T-helper 9 cell (primary cell): ENCODE measurements at regions not wholly inside any gene's neighbourhood (a gene's known extent, or its start where the extent isn't known, plus 50 kb on each side); places are given as distances from the start of the nearest gene placed in this dataset.

Source experiments
- DNase-seq: peaks from one replicate; pipeline ENCODE4 v3.0.0-alpha.2; 2020

DNA sequence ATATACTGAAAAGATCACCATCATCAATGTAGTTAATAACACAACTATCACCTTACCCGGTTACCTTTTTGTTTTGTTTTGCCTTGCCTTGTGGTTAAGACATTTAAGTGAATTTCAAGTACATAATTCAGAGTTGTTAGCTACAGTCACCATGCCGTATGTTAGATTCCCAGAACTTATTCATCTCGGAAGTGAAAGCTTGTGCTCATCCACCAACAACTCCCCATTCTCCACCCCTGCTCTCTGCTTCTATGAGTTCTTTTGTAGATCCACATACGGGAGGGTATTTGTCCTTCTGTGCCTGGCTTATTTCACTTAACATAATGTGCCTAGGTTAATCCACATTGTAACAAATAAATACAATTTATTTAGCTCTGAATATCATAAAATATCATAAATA lies 182.8 kb upstream of the ADARB2 start:
- no peak for DNase-seq

GRCh38 chr10:1911771-1912170 lies 174.4 kb upstream of the ADARB2 start:
- DNase-seq = no peak

DNA sequence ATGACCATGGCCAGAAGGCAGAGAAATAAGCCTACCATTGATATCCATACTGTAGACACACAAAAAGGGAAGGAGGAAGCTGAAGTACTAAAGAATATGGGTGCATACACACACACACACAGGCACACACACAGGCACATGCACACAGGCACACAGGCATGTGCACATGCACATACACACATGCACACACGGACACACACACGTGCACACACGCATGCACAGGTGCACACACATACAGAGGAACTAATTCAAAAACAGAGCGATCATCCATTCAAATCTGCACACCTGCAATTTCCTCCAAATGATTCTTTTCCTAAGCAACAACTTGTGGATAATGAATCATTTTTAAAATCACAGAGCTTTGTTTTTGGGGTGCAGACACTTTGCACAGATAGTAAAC lies 166.7 kb upstream of the ADARB2 start:
- no peak for DNase-seq

DNA sequence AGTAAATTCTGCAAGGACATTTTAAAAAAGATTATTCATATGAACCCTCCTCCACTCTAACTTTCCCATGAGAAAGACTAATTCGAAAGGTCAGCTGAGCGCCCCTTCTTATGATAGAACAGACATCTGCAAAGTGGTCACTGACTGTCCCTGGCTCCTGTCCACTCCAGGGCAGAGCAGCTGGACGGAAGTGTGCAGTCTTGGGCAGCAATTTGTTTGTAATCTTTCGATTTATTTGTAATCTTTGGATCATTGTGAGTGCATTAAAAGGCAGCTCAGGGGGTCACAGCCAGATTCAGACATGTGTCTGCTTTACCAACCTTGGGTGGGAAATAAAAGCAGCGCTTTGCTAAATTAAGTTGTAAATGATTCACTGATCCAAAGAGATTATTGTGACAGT lies 158.8 kb upstream of the ADARB2 start:
- DNase-seq = no peak

DNA sequence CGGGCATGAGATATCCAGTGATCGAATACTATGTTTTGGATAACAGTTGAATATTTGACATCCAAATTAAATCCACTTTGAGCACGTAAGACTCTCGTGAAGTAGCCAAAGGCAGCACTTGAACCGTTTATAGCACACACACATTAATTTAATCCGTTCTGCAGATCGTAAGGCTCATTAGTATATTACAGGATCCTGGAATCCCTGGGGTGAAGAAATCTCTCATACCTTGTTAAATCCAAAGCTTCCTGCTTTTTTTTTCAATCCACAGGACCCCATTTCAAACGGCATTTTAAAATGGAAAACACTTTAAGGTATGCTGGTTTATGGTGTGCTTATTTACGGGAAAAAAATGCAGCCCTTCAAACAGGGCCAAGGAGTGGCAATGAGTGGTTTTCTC lies 158.4 kb upstream of the ADARB2 start:
- DNase-seq = no peak

GRCh38 chr10:1894912-1895311 lies 157.6 kb upstream of the ADARB2 start:
- no peak for DNase-seq

GRCh38 chr10:1893941-1894340 lies 156.6 kb upstream of the ADARB2 start:
- DNase-seq = no peak

- no peak for DNase-seq
Measured at GRCh38 chr10:1886039-1886438, 148.7 kb upstream of the ADARB2 start.

GRCh38 chr10:1882728-1883127 lies 145.4 kb upstream of the ADARB2 start:
- no peak for DNase-seq

GRCh38 chr10:1882180-1882579 lies 144.9 kb upstream of the ADARB2 start:
- no peak for DNase-seq

- DNase-seq = no peak
Measured at GRCh38 chr10:1881636-1882035, 144.3 kb upstream of the ADARB2 start.

GRCh38 chr10:1874533-1874932 lies 137.2 kb upstream of the ADARB2 start:
- no peak for DNase-seq

DNA sequence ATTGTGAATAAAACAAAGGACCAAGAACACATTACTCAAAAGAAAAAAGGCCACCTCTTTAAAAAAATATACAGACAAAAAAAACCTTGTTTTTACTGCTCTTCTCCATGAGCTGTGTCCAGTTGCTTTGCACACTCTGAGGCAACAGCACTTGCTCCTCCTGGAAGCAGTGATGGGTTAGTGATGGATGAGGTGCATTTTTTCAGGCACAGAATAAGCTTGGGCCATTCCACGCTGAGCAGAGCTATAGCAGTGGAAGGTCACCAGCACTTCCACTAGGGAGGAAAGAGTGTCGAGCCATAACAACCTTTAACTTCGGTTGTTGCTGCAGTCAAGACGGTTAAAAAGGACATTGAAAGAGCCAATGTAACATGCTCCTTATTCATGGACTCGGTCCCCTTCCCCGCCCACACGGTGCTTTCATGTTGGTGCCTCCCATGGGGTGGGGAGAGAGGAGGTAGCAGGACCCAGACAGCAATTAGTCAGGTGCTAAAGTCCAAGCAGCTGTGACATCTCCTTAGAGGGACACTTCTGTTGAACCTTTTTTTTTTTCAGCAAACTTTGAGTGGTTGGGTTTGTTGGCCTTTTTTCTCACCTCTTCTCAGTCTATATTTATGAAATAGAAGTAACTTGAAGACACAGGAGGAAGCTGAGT lies 136.5 kb upstream of the ADARB2 start:
- no peak for DNase-seq

- no peak for DNase-seq
Measured at GRCh38 chr10:1872151-1872726, 134.9 kb upstream of the ADARB2 start.

DNA sequence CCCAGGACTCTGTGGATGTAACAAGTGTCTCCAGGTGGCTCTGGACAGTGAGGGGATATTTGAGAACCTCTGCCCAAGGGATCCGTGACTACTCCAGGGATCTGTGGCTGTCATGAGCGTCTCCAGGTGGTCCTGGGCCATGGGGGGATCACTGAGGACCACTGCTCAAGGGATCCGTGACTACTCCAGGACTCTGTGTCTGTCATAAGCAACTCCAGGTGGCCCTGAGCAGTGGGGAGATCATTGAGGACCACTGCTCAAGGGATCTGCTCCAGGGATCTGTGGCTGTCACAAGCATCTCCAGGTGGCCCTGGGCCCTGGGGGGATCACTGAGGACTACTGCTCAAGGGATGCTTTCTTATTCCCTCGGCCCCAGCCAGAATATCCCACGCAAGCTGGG lies 133.2 kb upstream of the ADARB2 start:
- DNase-seq = no peak

DNA sequence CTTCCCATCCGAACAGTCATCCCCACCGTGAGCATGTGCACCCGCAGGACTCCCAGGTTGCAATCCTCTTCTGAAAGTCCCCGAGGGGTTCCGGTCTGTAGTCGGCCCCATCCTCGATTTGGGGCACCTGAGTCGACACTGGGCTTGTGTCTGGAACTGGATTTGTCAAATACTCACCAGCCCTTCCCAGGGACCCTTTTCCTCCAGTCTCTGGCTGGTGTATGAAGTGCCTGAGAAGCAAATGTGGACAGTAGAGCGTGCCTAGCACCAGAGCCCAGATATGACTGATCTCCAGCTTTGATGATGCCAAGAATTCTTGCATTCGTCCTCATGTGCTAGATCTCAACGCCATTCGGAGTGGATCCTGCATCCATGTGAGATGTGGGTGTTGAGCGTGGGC lies 132.5 kb upstream of the ADARB2 start:
- DNase-seq = no peak

- no peak for DNase-seq
Measured at GRCh38 chr10:1860351-1860750, 123.0 kb upstream of the ADARB2 start.

DNA sequence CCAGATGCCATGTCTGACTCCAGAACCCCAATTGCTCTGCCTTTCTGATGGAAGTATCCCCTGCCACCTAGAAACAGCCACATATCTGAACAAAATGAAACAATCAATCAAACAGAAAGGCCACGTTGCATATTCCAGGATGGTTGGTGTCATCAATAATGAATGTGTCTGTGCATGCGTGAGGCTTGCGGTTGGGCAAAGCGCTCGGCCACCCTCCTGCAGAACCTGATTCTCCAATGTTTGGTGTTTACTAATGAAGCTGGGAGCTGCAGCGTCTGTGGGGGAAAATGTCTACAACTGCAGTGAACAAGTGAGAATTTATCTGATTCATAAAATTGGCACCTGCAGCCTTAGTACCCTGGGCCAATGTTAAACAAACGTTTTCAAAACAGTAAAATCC lies 121.2 kb upstream of the ADARB2 start:
- DNase-seq = no peak

DNA sequence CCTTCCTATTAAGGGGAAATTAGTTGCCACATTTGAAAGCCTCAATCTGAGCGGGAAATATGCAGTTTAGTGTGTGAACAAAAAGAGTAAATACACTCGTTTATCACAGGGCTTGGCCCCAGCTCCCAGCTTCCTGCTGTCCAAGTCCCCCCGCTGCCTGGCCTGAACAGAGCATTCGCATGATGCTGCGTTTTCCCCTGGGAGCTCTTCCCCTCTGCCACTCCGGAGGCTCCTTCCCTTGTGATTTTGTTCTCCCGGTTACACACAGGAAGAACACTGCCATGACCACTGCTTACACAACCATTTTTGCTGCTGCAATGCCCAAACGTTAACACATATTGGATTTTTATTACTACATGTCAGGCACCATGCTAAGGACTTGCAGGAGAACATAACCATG lies 120.7 kb upstream of the ADARB2 start:
- DNase-seq = no peak

GRCh38 chr10:1855911-1856310 lies 118.6 kb upstream of the ADARB2 start:
- no peak for DNase-seq

GRCh38 chr10:1854271-1854670 lies 116.9 kb upstream of the ADARB2 start:
- DNase-seq = no peak

DNA sequence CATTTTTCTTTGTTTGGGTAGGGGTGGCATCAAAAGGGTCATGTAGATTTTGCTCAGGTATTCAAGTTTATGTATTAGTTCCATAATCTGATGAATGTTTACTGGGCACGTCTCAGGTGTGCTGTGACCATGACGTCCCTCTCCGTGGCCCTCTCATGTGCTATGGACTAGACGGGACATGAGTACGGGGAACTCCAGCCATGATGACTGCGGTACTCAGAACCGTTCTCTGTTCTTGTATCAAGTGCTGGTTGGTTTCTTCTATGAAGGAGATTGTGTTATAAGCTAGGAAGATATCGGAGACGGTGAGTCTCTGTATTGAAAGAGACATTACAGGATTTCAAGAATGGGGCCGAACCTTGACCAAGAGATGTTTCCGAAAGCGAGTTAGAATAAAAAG lies 116.5 kb upstream of the ADARB2 start:
- DNase-seq = no peak

GRCh38 chr10:1852841-1853240 lies 115.5 kb upstream of the ADARB2 start:
- no peak for DNase-seq

DNA sequence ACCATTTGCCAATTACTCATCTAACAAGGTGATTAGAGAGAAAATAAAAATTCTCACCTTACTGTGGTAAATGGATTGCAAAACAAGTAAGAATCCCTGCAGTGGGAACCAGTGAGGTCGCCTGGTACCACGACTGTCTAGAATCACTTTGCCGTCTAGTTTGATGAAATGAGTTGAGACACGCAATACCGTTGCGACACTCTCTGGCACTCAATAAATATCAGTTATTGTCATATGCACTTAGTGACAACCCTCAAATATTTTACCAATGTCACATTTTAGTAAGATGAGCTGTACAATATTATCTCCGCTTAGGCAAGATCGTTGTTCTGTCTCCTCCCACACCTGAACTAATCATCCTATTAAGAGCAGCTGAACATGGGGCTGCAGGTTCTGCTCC lies 114.4 kb upstream of the ADARB2 start:
- DNase-seq = no peak

GRCh38 chr10:1850971-1851527 lies 113.7 kb upstream of the ADARB2 start:
- DNase-seq = no peak
